Nephron progenitor cell (in vitro differentiated cells): ENCODE measurements at regions not wholly inside any gene's neighbourhood (a gene's known extent, or its start where the extent isn't known, plus 50 kb on each side); places are given as distances from the start of the nearest gene placed in this dataset.

ENCODE experiments used
- DNase-seq: peaks from one replicate; pipeline ENCODE4 v3.0.0; 2021
- H3K27ac Mint-ChIP-seq: 2 replicates; pipeline ENCODE4 v1.8.0; 2021; ENCODE audit warnings: mild to moderate bottlenecking, moderate library complexity, mixed read lengths
- H3K27me3 Mint-ChIP-seq: 2 replicates; pipeline ENCODE4 v1.8.0; 2021; ENCODE audit warnings: mild to moderate bottlenecking, low read depth, mixed read lengths; ENCODE audit not compliant: poor library complexity
- H3K36me3 Mint-ChIP-seq: 2 replicates; pipeline ENCODE4 v1.8.0; 2021; ENCODE audit warnings: low read depth, mixed read lengths
- H3K4me1 Mint-ChIP-seq: 2 replicates; pipeline ENCODE4 v1.8.0; 2021; ENCODE audit warnings: mixed read lengths
- H3K4me3 Mint-ChIP-seq: 2 replicates; pipeline ENCODE4 v1.8.0; 2021; ENCODE audit warnings: mild to moderate bottlenecking, moderate library complexity, mixed read lengths
- H3K9me3 Mint-ChIP-seq: 2 replicates; pipeline ENCODE4 v1.8.0; 2021; ENCODE audit warnings: mild to moderate bottlenecking, moderate library complexity, mixed read lengths
- CTCF ChIP-seq: fragments of 200-600 bp; sonication (generic); IDR thresholded peaks from 2 replicates; pipeline ENCODE4 v1.5.0; 2021; ENCODE audit warnings: antibody characterized with exemption

- Mint-ChIP-seq H3K4me1 (no peaks in the 10 kb centered on the region), H3K36me3 (no peaks in the 10 kb centered on the region), H3K4me3 (no peak overlapping the region), H3K9me3 (no peaks in the 10 kb centered on the region), H3K27me3 (peaks cover 4% of the 10 kb centered on the region), H3K27ac (no peak overlapping the region)
- DNase-seq, result no peak
- TF ChIP-seq CTCF, result no peak
Measured at GRCh38 chr6:137802408-137803182, 64.5 kb upstream of the TNFAIP3 start.

- TF ChIP-seq CTCF, result no peak
- no peak for DNase-seq
- no peaks in the 10 kb centered on the region for H3K9me3 Mint-ChIP-seq
- H3K36me3 Mint-ChIP-seq, result no peaks in the 10 kb centered on the region
- no peak overlapping the region for H3K4me3 Mint-ChIP-seq
- peaks cover 15% of the 10 kb centered on the region for H3K4me1 Mint-ChIP-seq
- no peak overlapping the region for H3K27ac Mint-ChIP-seq
- peaks cover 4% of the 10 kb centered on the region for H3K27me3 Mint-ChIP-seq
Measured at GRCh38 chr6:137804637-137805036, 62.4 kb upstream of the TNFAIP3 start.

GRCh38 chr6:137805622-137806021 lies 61.4 kb upstream of the TNFAIP3 start:
- DNase-seq, result no peak
- Mint-ChIP-seq H3K9me3 (no peaks in the 10 kb centered on the region), H3K4me1 (peaks cover 18% of the 10 kb centered on the region), H3K36me3 (no peaks in the 10 kb centered on the region), H3K4me3 (no peak overlapping the region), H3K27ac (no peak overlapping the region), H3K27me3 (peaks cover 1% of the 10 kb centered on the region)
- TF ChIP-seq CTCF, result no peak

- H3K4me3 Mint-ChIP-seq, result no peak overlapping the region
- H3K4me1 Mint-ChIP-seq, result peaks cover 29% of the 10 kb centered on the region
- DNase-seq, result no peak
Measured at GRCh38 chr6:137806914-137807682, 60.0 kb upstream of the TNFAIP3 start.

GRCh38 chr6:137808191-137808590 lies 58.9 kb upstream of the TNFAIP3 start:
- no peak for TF ChIP-seq CTCF
- Mint-ChIP-seq H3K4me3 (no peak overlapping the region), H3K27me3 (no peaks in the 10 kb centered on the region), H3K36me3 (no peaks in the 10 kb centered on the region), H3K27ac (peak overlapping the region; percentile 88), H3K9me3 (no peaks in the 10 kb centered on the region), H3K4me1 (peaks cover 29% of the 10 kb centered on the region)
- no peak for DNase-seq

More at GRCh38 chr6:137806914-137807682, 60.0 kb upstream of the TNFAIP3 start:
- no peaks in the 10 kb centered on the region for H3K9me3 Mint-ChIP-seq
- no peaks in the 10 kb centered on the region for H3K36me3 Mint-ChIP-seq
- TF ChIP-seq CTCF, result no peak
- no peak overlapping the region for H3K27ac Mint-ChIP-seq
- H3K27me3 Mint-ChIP-seq, result no peaks in the 10 kb centered on the region
